HG03097 (cell line): ENCODE measurements at regions not wholly inside any gene's neighbourhood (a gene's known extent, or its start where the extent isn't known, plus 50 kb on each side); places are given as distances from the start of the nearest gene placed in this dataset.

Experiments used
- ATAC-seq: cut with Tn5 transposase; IDR thresholded peaks from one replicate; pipeline ENCODE4 v1.9.1; 2021; ENCODE audit not compliant: unreplicated experiment, low FRiP score

- no peak for ATAC-seq
These were observed 428.2 kb downstream of the ENC1 start for GRCh38 chr5:74212336-74212735.

- ATAC-seq, result no peak
These were observed 431.0 kb downstream of the ENC1 start for GRCh38 chr5:74209571-74209970.

GRCh38 chr5:74206579-74207550, 433.7 kb downstream of the ENC1 start:
- ATAC-seq, result no peak

GRCh38 chr5:74205767-74206578, 434.6 kb downstream of the ENC1 start:
- no peak for ATAC-seq

GRCh38 chr5:74201334-74202081, 439.0 kb downstream of the ENC1 start:
- peak; percentile 67 for ATAC-seq

- no peak for ATAC-seq
These were observed 440.0 kb downstream of the ENC1 start for GRCh38 chr5:74200560-74200959.

GRCh38 chr5:74199436-74200210, 440.9 kb downstream of the ENC1 start:
- ATAC-seq, result no peak

- ATAC-seq, result no peak
These were observed 441.5 kb downstream of the ENC1 start for GRCh38 chr5:74199005-74199404.

GRCh38 chr5:74198156-74198555, 442.4 kb downstream of the ENC1 start:
- ATAC-seq, result no peak

GRCh38 chr5:74196233-74196632, 444.3 kb downstream of the ENC1 start:
- ATAC-seq, result no peak

GRCh38 chr5:74194196-74194595, 446.3 kb downstream of the ENC1 start:
- ATAC-seq, result no peak

GRCh38 chr5:74192606-74193299, 447.8 kb downstream of the ENC1 start:
- no peak for ATAC-seq

GRCh38 chr5:74188351-74189105, 452.0 kb downstream of the ENC1 start:
- ATAC-seq, result no peak

GRCh38 chr5:74187757-74188156, 452.8 kb downstream of the ENC1 start:
- no peak for ATAC-seq

- no peak for ATAC-seq
These were observed 453.9 kb downstream of the ENC1 start for GRCh38 chr5:74186356-74187315.

GRCh38 chr5:74185599-74185998, 454.9 kb downstream of the ENC1 start:
- no peak for ATAC-seq

- no peak for ATAC-seq
These were observed 455.9 kb downstream of the ENC1 start for GRCh38 chr5:74184649-74185048.

- no peak for ATAC-seq
These were observed 457.5 kb downstream of the ENC1 start for GRCh38 chr5:74183041-74183440.
